ENCODE measurements at regions not wholly inside any gene's neighbourhood (a gene's known extent, or its start where the extent isn't known, plus 50 kb on each side); places are given as distances from the start of the nearest gene placed in this dataset.

GRCh38 chr11:80844110-80844819 lies 1403.4 kb upstream of the TENM4 start:
- no peak for DNase-seq (ENCODE audit: insufficient read length, low spot score)

GRCh38 chr11:80843266-80843974 lies 1402.6 kb upstream of the TENM4 start:
- DNase-seq (ENCODE audit: insufficient read length, low spot score) (no peak), FAIRE-seq (no peak)

More at GRCh38 chr11:80844110-80844819, 1403.4 kb upstream of the TENM4 start:
- FAIRE-seq = peak; percentile 9

GRCh38 chr11:80842246-80842645 lies 1401.4 kb upstream of the TENM4 start:
- DNase-seq (ENCODE audit: insufficient read length, low spot score) (no peak), FAIRE-seq (no peak)

GRCh38 chr11:80841675-80842074 lies 1400.8 kb upstream of the TENM4 start:
- FAIRE-seq = no peak
- no peak for DNase-seq (ENCODE audit: insufficient read length, low spot score)

GRCh38 chr11:80838153-80838552 lies 1397.3 kb upstream of the TENM4 start:
- no peak for FAIRE-seq
- no peak for DNase-seq (ENCODE audit: insufficient read length, low spot score)

GRCh38 chr11:80837051-80837450 lies 1396.2 kb upstream of the TENM4 start:
- FAIRE-seq (no peak), DNase-seq (ENCODE audit: insufficient read length, low spot score) (no peak)

- no peak for DNase-seq (ENCODE audit: insufficient read length, low spot score)
- no peak for FAIRE-seq
These were observed 1390.5 kb upstream of the TENM4 start for GRCh38 chr11:80831374-80831773.

GRCh38 chr11:80827781-80828180 lies 1387.0 kb upstream of the TENM4 start:
- FAIRE-seq = no peak

GRCh38 chr11:80826808-80827207 lies 1386.0 kb upstream of the TENM4 start:
- no peak for DNase-seq (ENCODE audit: insufficient read length, low spot score)
- FAIRE-seq = no peak

More at GRCh38 chr11:80827781-80828180, 1387.0 kb upstream of the TENM4 start:
- no peak for DNase-seq (ENCODE audit: insufficient read length, low spot score)

- DNase-seq (ENCODE audit: insufficient read length, low spot score) (no peak), FAIRE-seq (no peak)
These were observed 1381.5 kb upstream of the TENM4 start for GRCh38 chr11:80822308-80822707.

- no peak for FAIRE-seq
- DNase-seq (ENCODE audit: insufficient read length, low spot score) = no peak
These were observed 1378.4 kb upstream of the TENM4 start for GRCh38 chr11:80819271-80819670.

- FAIRE-seq (no peak), DNase-seq (ENCODE audit: insufficient read length, low spot score) (no peak)
These were observed 1376.1 kb upstream of the TENM4 start for GRCh38 chr11:80816966-80817365.

- FAIRE-seq = no peak
These were observed 1375.6 kb upstream of the TENM4 start for GRCh38 chr11:80816454-80816847.

GRCh38 chr11:80815752-80816453 lies 1375.1 kb upstream of the TENM4 start:
- FAIRE-seq (no peak), DNase-seq (ENCODE audit: insufficient read length, low spot score) (no peak)

More at GRCh38 chr11:80816454-80816847, 1375.6 kb upstream of the TENM4 start:
- DNase-seq (ENCODE audit: insufficient read length, low spot score) = no peak

- FAIRE-seq (no peak), DNase-seq (ENCODE audit: insufficient read length, low spot score) (no peak)
These were observed 1374.0 kb upstream of the TENM4 start for GRCh38 chr11:80814813-80815212.

GRCh38 chr11:80810695-80811094 lies 1369.9 kb upstream of the TENM4 start:
- DNase-seq (ENCODE audit: insufficient read length, low spot score) (no peak), FAIRE-seq (no peak)

GRCh38 chr11:80798174-80798573 lies 1357.3 kb upstream of the TENM4 start:
- no peak for FAIRE-seq
- no peak for DNase-seq (ENCODE audit: insufficient read length, low spot score)

- DNase-seq (ENCODE audit: insufficient read length, low spot score) (no peak), FAIRE-seq (no peak)
These were observed 1342.7 kb upstream of the TENM4 start for GRCh38 chr11:80783561-80783960.

- FAIRE-seq (no peak), DNase-seq (ENCODE audit: insufficient read length, low spot score) (no peak)
These were observed 1341.5 kb upstream of the TENM4 start for GRCh38 chr11:80782135-80782885.

- FAIRE-seq = no peak
- no peak for DNase-seq (ENCODE audit: insufficient read length, low spot score)
These were observed 1339.2 kb upstream of the TENM4 start for GRCh38 chr11:80779905-80780605.
